Activated B cell treated with CpG ODN at 0.5 μM for 24 hours (primary cell): ENCODE measurements at regions not wholly inside any gene's neighbourhood (a gene's known extent, or its start where the extent isn't known, plus 50 kb on each side); places are given as distances from the start of the nearest gene placed in this dataset.

Source experiments
- ATAC-seq: fragments of 200-7000 bp; cut with Tn5 transposase; one replicate; pipeline ENCODE4 v1.10.0; 2021; ENCODE audit warnings: low read depth, mild to moderate bottlenecking, moderate library complexity
- CTCF ChIA-PET: fragments of 350-600 bp; sonication (Branson Sonifier 250); formaldehyde crosslinking; loops from one replicate; lab custom pipeline; 2021; ENCODE audit warnings: antibody characterized with exemption; lab: Charles Lee
- POLR2A ChIA-PET: fragments of 350-600 bp; sonication (Branson Sonifier 250); formaldehyde crosslinking; loops from one replicate; lab custom pipeline; 2021; ENCODE audit warnings: antibody characterized with exemption; lab: Charles Lee
- DNase-seq: peaks from one replicate; pipeline ENCODE4 v3.0.0; 2022
- H3K27ac Mint-ChIP-seq: one replicate; pipeline ENCODE4 v1.8.0; 2020; ENCODE audit warnings: mixed read lengths
- H3K27me3 Mint-ChIP-seq: one replicate; pipeline ENCODE4 v1.8.0; 2021; ENCODE audit warnings: mixed read lengths
- H3K36me3 Mint-ChIP-seq: one replicate; pipeline ENCODE4 v1.8.0; 2021; ENCODE audit warnings: low read depth, mixed read lengths
- H3K4me1 Mint-ChIP-seq: one replicate; pipeline ENCODE4 v1.8.0; 2021; ENCODE audit warnings: mixed read lengths
- H3K4me3 Mint-ChIP-seq: one replicate; pipeline ENCODE4 v1.8.0; 2020; ENCODE audit warnings: mild to moderate bottlenecking, mixed read lengths
- H3K9me3 Mint-ChIP-seq: one replicate; pipeline ENCODE4 v1.8.0; 2020; ENCODE audit warnings: mixed read lengths
- intact Hi-C: fragments of 100-400 bp; cut with micrococcal nuclease; formaldehyde crosslinking; loops from one replicate; pipeline ENCODE4 v1.15.1; 2024
- TF ChIP-seq, protein P1 (sequence below): fragments of 200-600 bp; IDR thresholded peaks from one replicate; pipeline ENCODE4 v1.8.0; 2022; ENCODE audit warnings: antibody characterized with exemption, mild to moderate bottlenecking

DNA sequence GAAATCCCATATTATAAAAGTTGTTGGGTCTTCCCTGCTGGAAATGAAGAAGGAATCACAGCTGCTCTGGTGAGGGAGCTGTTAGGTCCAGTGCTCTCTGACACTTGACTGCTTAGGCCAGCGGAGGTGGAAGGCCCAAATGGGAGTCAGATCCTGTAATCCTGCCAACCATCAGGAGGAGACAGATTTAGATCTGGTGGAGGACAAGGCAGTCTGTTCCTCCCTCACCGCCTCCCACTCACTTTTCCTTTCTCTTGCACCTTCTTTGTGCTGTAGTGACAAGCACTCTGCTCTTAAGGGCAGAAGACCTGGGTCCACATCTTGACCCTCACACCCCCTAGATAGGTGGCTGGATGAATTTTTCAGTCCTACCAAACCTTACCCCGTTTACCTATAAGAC, 59.7 kb upstream of the CHST1 start:
- no peaks in the 10 kb centered on the region for H3K9me3 Mint-ChIP-seq
- no peak overlapping the region for H3K4me3 Mint-ChIP-seq
- H3K4me1 Mint-ChIP-seq = no peaks in the 10 kb centered on the region
- intact Hi-C loops = no loop called here
- CTCF ChIA-PET = no interaction called here
- no peaks in the 10 kb centered on the region for H3K36me3 Mint-ChIP-seq
- POLR2A ChIA-PET = no interaction called here
- ATAC-seq (no peak), DNase-seq (no peak)
- TF ChIP-seq, protein P1, sequence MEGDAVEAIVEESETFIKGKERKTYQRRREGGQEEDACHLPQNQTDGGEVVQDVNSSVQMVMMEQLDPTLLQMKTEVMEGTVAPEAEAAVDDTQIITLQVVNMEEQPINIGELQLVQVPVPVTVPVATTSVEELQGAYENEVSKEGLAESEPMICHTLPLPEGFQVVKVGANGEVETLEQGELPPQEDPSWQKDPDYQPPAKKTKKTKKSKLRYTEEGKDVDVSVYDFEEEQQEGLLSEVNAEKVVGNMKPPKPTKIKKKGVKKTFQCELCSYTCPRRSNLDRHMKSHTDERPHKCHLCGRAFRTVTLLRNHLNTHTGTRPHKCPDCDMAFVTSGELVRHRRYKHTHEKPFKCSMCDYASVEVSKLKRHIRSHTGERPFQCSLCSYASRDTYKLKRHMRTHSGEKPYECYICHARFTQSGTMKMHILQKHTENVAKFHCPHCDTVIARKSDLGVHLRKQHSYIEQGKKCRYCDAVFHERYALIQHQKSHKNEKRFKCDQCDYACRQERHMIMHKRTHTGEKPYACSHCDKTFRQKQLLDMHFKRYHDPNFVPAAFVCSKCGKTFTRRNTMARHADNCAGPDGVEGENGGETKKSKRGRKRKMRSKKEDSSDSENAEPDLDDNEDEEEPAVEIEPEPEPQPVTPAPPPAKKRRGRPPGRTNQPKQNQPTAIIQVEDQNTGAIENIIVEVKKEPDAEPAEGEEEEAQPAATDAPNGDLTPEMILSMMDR = no peak
- peaks cover 25% of the 10 kb centered on the region for H3K27me3 Mint-ChIP-seq
- no peak overlapping the region for H3K27ac Mint-ChIP-seq

DNA sequence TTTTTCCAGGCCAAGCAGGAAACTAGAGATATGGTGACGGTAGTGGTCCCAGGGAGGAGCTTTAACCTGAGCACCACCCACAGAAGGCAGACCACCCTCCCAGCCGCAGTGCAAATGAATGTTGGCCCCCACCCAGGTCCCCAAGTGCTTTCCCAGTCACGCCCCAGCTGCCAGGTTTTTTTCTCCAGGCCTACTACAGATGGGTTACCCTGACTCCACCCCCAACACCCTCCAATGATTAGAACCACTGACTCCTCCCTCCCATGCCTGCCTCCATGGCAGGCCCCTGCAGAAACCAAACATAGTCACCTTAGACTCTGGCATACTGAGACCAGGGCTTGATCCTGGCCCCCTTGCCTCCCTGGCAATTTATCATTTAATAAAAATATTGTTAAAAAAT, 58.7 kb upstream of the CHST1 start:
- CTCF ChIA-PET = no interaction called here

DNA sequence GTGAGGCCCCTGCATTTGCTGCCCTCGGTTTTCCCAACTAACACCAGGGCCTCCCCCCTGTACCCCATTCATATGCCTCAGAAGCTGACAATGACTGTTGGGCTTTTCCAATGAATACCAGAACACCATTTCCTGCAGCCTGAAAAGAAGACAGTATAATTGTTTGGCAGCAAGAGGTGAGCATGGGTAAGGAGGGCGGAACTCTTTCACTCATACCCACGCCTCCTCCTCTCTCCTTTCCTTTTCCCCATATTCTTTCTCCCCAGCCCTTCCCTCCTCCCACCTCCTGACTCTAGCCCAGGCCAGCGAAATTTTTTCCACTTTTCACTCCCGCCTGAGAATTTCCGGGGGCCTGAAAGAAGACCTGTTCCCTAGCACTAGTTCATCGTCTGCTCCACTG, 58.0 kb upstream of the CHST1 start:
- TF ChIP-seq, protein P1 = no peak
- H3K27me3 Mint-ChIP-seq = peaks cover 23% of the 10 kb centered on the region
- no peak overlapping the region for H3K4me3 Mint-ChIP-seq
- ATAC-seq (no peak), DNase-seq (no peak)
- H3K36me3 Mint-ChIP-seq = no peaks in the 10 kb centered on the region
- POLR2A ChIA-PET = no interaction called here
- intact Hi-C loops = no loop called here
- CTCF ChIA-PET = no interaction called here
- no peaks in the 10 kb centered on the region for H3K4me1 Mint-ChIP-seq
- no peaks in the 10 kb centered on the region for H3K9me3 Mint-ChIP-seq
- H3K27ac Mint-ChIP-seq = no peak overlapping the region

More for the DNA sequence above, 58.7 kb upstream of the CHST1 start:
- POLR2A ChIA-PET = no interaction called here
- TF ChIP-seq, protein P1 = no peak
- Mint-ChIP-seq H3K27ac (no peak overlapping the region), H3K36me3 (no peaks in the 10 kb centered on the region), H3K4me1 (no peaks in the 10 kb centered on the region), H3K4me3 (no peak overlapping the region), H3K27me3 (peaks cover 23% of the 10 kb centered on the region), H3K9me3 (no peaks in the 10 kb centered on the region)
- no peak for DNase-seq
- ATAC-seq = no peak
- intact Hi-C loops = no loop called here

DNA sequence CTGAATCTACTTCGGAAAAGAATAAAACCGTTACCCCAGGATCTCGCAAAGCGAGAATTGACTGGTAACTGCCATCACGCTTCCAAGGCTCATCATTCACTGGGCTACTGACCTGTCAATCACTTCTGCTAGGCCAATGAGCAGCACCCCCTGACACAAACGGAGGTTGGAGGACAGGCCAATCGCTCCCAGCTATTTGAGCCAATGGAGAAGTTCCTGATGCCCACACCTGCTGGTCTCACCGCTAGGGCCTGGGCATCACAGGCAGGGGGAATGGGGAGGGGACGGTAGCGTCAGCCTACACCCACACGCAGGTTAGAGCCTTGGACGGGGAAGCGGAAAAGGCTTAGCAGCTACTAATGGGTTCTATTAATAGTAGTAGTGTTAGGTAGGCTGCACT, 56.7 kb upstream of the CHST1 start:
- no peak for ATAC-seq
- no peak for DNase-seq
- ChIA-PET POLR2A (no interaction called here), CTCF (no interaction called here)
- peaks cover 20% of the 10 kb centered on the region for H3K27me3 Mint-ChIP-seq
- TF ChIP-seq, protein P1 = no peak
- H3K4me1 Mint-ChIP-seq = no peaks in the 10 kb centered on the region
- no peaks in the 10 kb centered on the region for H3K9me3 Mint-ChIP-seq
- no peak overlapping the region for H3K4me3 Mint-ChIP-seq
- no peaks in the 10 kb centered on the region for H3K36me3 Mint-ChIP-seq
- intact Hi-C loops = no loop called here
- no peak overlapping the region for H3K27ac Mint-ChIP-seq

DNA sequence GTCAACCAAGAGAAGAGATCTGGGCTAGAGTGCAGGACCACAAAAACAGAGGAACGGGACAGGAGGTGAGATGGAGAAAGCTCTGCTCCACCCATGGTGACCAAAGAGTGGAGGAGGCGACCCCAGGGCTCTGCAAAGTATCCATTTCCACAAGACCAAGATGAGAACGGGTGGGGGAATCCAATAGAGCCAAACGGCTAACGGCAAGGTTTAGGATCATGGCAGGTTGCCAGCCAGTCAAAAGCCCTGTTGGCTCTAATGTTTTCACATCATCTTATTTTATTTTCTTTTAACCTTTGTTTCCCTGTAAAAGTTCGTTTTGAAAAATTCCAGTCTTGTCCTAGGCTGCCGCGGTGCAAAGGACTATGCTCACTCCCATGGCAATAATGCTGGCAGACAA, 52.1 kb upstream of the CHST1 start:
- Mint-ChIP-seq H3K4me3 (no peak overlapping the region), H3K4me1 (no peaks in the 10 kb centered on the region), H3K36me3 (no peaks in the 10 kb centered on the region), H3K27me3 (peaks cover 14% of the 10 kb centered on the region), H3K27ac (no peak overlapping the region), H3K9me3 (no peaks in the 10 kb centered on the region)
- TF ChIP-seq, protein P1 = no peak
- intact Hi-C loops = no loop called here
- ChIA-PET POLR2A (no interaction called here), CTCF (no interaction called here)
- DNase-seq (no peak), ATAC-seq (no peak)
